ENCODE measurements at regions not wholly inside any gene's neighbourhood (a gene's known extent, or its start where the extent isn't known, plus 50 kb on each side); places are given as distances from the start of the nearest gene placed in this dataset.

- no peak for DNase-seq (ENCODE audit: low read depth, low spot score)
- peaks cover 3% of the 10 kb centered on the region for H3K4me1 ChIP-seq (ENCODE audit: insufficient read depth, insufficient read length)
- H3K9ac ChIP-seq (ENCODE audit: insufficient read length, low read depth), result no peak overlapping the region
- H3K27me3 ChIP-seq (ENCODE audit: insufficient read depth, insufficient read length), result no peaks in the 10 kb centered on the region
- no peak overlapping the region for H3K4me3 ChIP-seq (ENCODE audit: insufficient read length, low read depth)
- H3K36me3 ChIP-seq (ENCODE audit: insufficient read depth, insufficient read length, low read length), result no peaks in the 10 kb centered on the region
- no peaks in the 10 kb centered on the region for H3K9me3 ChIP-seq (ENCODE audit: insufficient read depth, low read length)
- TF ChIP-seq ZNF274 (IDR thresholded peaks at IDR 0.05; ENCODE audit: low read depth, low read length) (no peak), YY1 (IDR thresholded peaks at IDR 0.05; ENCODE audit: insufficient read depth, insufficient read length) (no peak), SUZ12 (IDR thresholded peaks at IDR 0.05; ENCODE audit: extremely low read depth, insufficient read depth, insufficient read length) (no peak)
These were observed 186.2 kb downstream of the ERMARD start for GRCh38 chr6:169937389-169938261.

GRCh38 chr6:169936355-169936975, 185.0 kb downstream of the ERMARD start:
- no peak for DNase-seq (ENCODE audit: low read depth, low spot score)
- H3K27me3 ChIP-seq (ENCODE audit: insufficient read depth, insufficient read length), result no peaks in the 10 kb centered on the region
- H3K9ac ChIP-seq (ENCODE audit: insufficient read length, low read depth), result no peak overlapping the region
- H3K4me1 ChIP-seq (ENCODE audit: insufficient read depth, insufficient read length), result peaks cover 3% of the 10 kb centered on the region
- TF ChIP-seq SUZ12 (IDR thresholded peaks at IDR 0.05; ENCODE audit: extremely low read depth, insufficient read depth, insufficient read length) (no peak), ZNF274 (IDR thresholded peaks at IDR 0.05; ENCODE audit: low read depth, low read length) (no peak), YY1 (IDR thresholded peaks at IDR 0.05; ENCODE audit: insufficient read depth, insufficient read length) (no peak)
- no peaks in the 10 kb centered on the region for H3K9me3 ChIP-seq (ENCODE audit: insufficient read depth, low read length)
- no peak overlapping the region for H3K4me3 ChIP-seq (ENCODE audit: insufficient read length, low read depth)
- H3K36me3 ChIP-seq (ENCODE audit: insufficient read depth, insufficient read length, low read length), result no peaks in the 10 kb centered on the region

- no peak overlapping the region for H3K4me3 ChIP-seq (ENCODE audit: insufficient read length, low read depth)
- no peaks in the 10 kb centered on the region for H3K36me3 ChIP-seq (ENCODE audit: insufficient read depth, insufficient read length, low read length)
- H3K27me3 ChIP-seq (ENCODE audit: insufficient read depth, insufficient read length), result no peaks in the 10 kb centered on the region
- H3K9ac ChIP-seq (ENCODE audit: insufficient read length, low read depth), result no peak overlapping the region
- no peak for DNase-seq (ENCODE audit: low read depth, low spot score)
- H3K4me1 ChIP-seq (ENCODE audit: insufficient read depth, insufficient read length), result peaks cover 3% of the 10 kb centered on the region
- TF ChIP-seq ZNF274 (IDR thresholded peaks at IDR 0.05; ENCODE audit: low read depth, low read length), result no peak
- no peak for TF ChIP-seq SUZ12 (IDR thresholded peaks at IDR 0.05; ENCODE audit: extremely low read depth, insufficient read depth, insufficient read length)
- TF ChIP-seq YY1 (IDR thresholded peaks at IDR 0.05; ENCODE audit: insufficient read depth, insufficient read length), result no peak
- H3K9me3 ChIP-seq (ENCODE audit: insufficient read depth, low read length), result no peaks in the 10 kb centered on the region
These were observed 184.4 kb downstream of the ERMARD start for GRCh38 chr6:169935861-169936260.

- no peak for DNase-seq (ENCODE audit: low read depth, low spot score)
- H3K9ac ChIP-seq (ENCODE audit: insufficient read length, low read depth), result no peak overlapping the region
- peaks cover 3% of the 10 kb centered on the region for H3K4me1 ChIP-seq (ENCODE audit: insufficient read depth, insufficient read length)
- no peaks in the 10 kb centered on the region for H3K27me3 ChIP-seq (ENCODE audit: insufficient read depth, insufficient read length)
- no peaks in the 10 kb centered on the region for H3K36me3 ChIP-seq (ENCODE audit: insufficient read depth, insufficient read length, low read length)
- no peak overlapping the region for H3K4me3 ChIP-seq (ENCODE audit: insufficient read length, low read depth)
- TF ChIP-seq YY1 (IDR thresholded peaks at IDR 0.05; ENCODE audit: insufficient read depth, insufficient read length), result no peak
- TF ChIP-seq SUZ12 (IDR thresholded peaks at IDR 0.05; ENCODE audit: extremely low read depth, insufficient read depth, insufficient read length), result no peak
- no peak for TF ChIP-seq ZNF274 (IDR thresholded peaks at IDR 0.05; ENCODE audit: low read depth, low read length)
- no peaks in the 10 kb centered on the region for H3K9me3 ChIP-seq (ENCODE audit: insufficient read depth, low read length)
These were observed 183.9 kb downstream of the ERMARD start for GRCh38 chr6:169935348-169935718.

- Histone ChIP-seq H3K9ac (ENCODE audit: insufficient read length, low read depth) (no peak overlapping the region), H3K9me3 (ENCODE audit: insufficient read depth, low read length) (no peaks in the 10 kb centered on the region), H3K4me3 (ENCODE audit: insufficient read length, low read depth) (no peak overlapping the region), H3K27me3 (ENCODE audit: insufficient read depth, insufficient read length) (no peaks in the 10 kb centered on the region), H3K4me1 (ENCODE audit: insufficient read depth, insufficient read length) (peaks cover 3% of the 10 kb centered on the region), H3K36me3 (ENCODE audit: insufficient read depth, insufficient read length, low read length) (no peaks in the 10 kb centered on the region)
- no peak for TF ChIP-seq ZNF274 (IDR thresholded peaks at IDR 0.05; ENCODE audit: low read depth, low read length)
- no peak for TF ChIP-seq YY1 (IDR thresholded peaks at IDR 0.05; ENCODE audit: insufficient read depth, insufficient read length)
- TF ChIP-seq SUZ12 (IDR thresholded peaks at IDR 0.05; ENCODE audit: extremely low read depth, insufficient read depth, insufficient read length), result no peak
- DNase-seq (ENCODE audit: low read depth, low spot score), result no peak
These were observed 183.4 kb downstream of the ERMARD start for GRCh38 chr6:169934699-169935347.

GRCh38 chr6:169933839-169934698, 182.6 kb downstream of the ERMARD start:
- no peaks in the 10 kb centered on the region for H3K9me3 ChIP-seq (ENCODE audit: insufficient read depth, low read length)
- H3K4me3 ChIP-seq (ENCODE audit: insufficient read length, low read depth), result no peak overlapping the region
- H3K9ac ChIP-seq (ENCODE audit: insufficient read length, low read depth), result no peak overlapping the region
- no peaks in the 10 kb centered on the region for H3K27me3 ChIP-seq (ENCODE audit: insufficient read depth, insufficient read length)
- H3K36me3 ChIP-seq (ENCODE audit: insufficient read depth, insufficient read length, low read length), result no peaks in the 10 kb centered on the region
- DNase-seq (ENCODE audit: low read depth, low spot score), result no peak
- TF ChIP-seq ZNF274 (IDR thresholded peaks at IDR 0.05; ENCODE audit: low read depth, low read length) (no peak), SUZ12 (IDR thresholded peaks at IDR 0.05; ENCODE audit: extremely low read depth, insufficient read depth, insufficient read length) (no peak), YY1 (IDR thresholded peaks at IDR 0.05; ENCODE audit: insufficient read depth, insufficient read length) (no peak)
- H3K4me1 ChIP-seq (ENCODE audit: insufficient read depth, insufficient read length), result peaks cover 3% of the 10 kb centered on the region

Measured in NT2/D1 (cell line).